ENCODE measurements at regions not wholly inside any gene's neighbourhood (a gene's known extent, or its start where the extent isn't known, plus 50 kb on each side); places are given as distances from the start of the nearest gene placed in this dataset.

DNA sequence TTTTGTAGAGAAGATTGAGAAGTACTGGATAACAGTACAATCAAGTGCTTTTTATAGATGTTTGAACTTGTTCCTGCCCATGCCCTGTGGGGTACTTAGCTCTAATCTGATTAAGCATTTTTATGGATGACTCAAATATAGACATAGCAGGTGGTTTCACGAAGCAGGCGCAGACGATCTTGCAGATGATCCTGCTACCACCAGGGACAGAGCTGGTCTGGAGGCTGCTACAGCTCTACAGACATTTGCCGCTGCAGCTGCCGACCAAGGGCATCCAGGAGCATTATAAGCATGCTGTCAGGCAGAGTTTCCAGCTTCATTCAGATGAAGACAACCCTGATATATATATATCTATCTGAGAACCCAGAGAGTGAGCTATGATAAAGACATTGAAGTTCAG lies 650.4 kb downstream of the NXPH1 start:
- no peaks in the 10 kb centered on the region for H3K23me2 ChIP-seq (ENCODE audit: insufficient read length, low read depth, low read length, poor library complexity, severe bottlenecking)
- no peak overlapping the region for H4K91ac ChIP-seq (ENCODE audit: insufficient read length, low read depth, low read length)
- DNase-seq = peak; percentile 28
- no peak overlapping the region for H2BK20ac ChIP-seq (ENCODE audit: low read depth, low read length, poor library complexity, severe bottlenecking)
- Mint-ChIP-seq H3K4me1 (0 out of 4 replicates have a peak, but pooled peaks cover 0 to 4% of the 10 kb centered on the region in 2 experiments), H3K36me3 (ENCODE audit: insufficient read depth in 1 of 3, low read depth in 3 of 3) (no peaks in the 10 kb centered on the region), H3K27me3 (ENCODE audit: low read depth) (no peaks in the 10 kb centered on the region; the same call in 1 of the 2 replicates), H3K9me3 (no peaks in the 10 kb centered on the region), H3K4me3 (no peak overlapping the region), H3K27ac (no peak overlapping the region)
- H3K27ac ChIP-seq (ENCODE audit: insufficient read length, low read depth, low read length) = no peak overlapping the region
- H3K9ac ChIP-seq (ENCODE audit: extremely low read depth, insufficient read length, low read length) = no peak overlapping the region
- H3K4me1 ChIP-seq (ENCODE audit: insufficient read depth, low read length) = no peaks in the 10 kb centered on the region
- WGBS (ENCODE audit: extremely low coverage, insufficient read length, low lambda C conversion rate) = no CpG with 5 or more reads among the region's 5 CpGs
- no peak overlapping the region for H3K4me2 ChIP-seq (ENCODE audit: insufficient read depth, insufficient read length, low read length)
- no peaks in the 10 kb centered on the region for H3K79me2 ChIP-seq (ENCODE audit: insufficient read depth, low read length)
- no peak overlapping the region for H3K18ac ChIP-seq (ENCODE audit: insufficient read length, low read depth, low read length)
- no peak overlapping the region for H3K14ac ChIP-seq (ENCODE audit: insufficient read depth, low read length)
- H4K5ac ChIP-seq (ENCODE audit: insufficient read length, low read depth, low read length) = no peak overlapping the region
- TF ChIP-seq, protein P1, sequence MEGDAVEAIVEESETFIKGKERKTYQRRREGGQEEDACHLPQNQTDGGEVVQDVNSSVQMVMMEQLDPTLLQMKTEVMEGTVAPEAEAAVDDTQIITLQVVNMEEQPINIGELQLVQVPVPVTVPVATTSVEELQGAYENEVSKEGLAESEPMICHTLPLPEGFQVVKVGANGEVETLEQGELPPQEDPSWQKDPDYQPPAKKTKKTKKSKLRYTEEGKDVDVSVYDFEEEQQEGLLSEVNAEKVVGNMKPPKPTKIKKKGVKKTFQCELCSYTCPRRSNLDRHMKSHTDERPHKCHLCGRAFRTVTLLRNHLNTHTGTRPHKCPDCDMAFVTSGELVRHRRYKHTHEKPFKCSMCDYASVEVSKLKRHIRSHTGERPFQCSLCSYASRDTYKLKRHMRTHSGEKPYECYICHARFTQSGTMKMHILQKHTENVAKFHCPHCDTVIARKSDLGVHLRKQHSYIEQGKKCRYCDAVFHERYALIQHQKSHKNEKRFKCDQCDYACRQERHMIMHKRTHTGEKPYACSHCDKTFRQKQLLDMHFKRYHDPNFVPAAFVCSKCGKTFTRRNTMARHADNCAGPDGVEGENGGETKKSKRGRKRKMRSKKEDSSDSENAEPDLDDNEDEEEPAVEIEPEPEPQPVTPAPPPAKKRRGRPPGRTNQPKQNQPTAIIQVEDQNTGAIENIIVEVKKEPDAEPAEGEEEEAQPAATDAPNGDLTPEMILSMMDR (conservative IDR thresholded peaks at IDR 0.05) = peak; percentile 21; the same call in 1 of the 3 replicates
- H3K4ac ChIP-seq (ENCODE audit: low read depth, low read length) = no peak overlapping the region
- H2BK120ac ChIP-seq (ENCODE audit: low read depth, low read length, poor library complexity, severe bottlenecking) = no peak overlapping the region
- no peak overlapping the region for H2BK5ac ChIP-seq (ENCODE audit: insufficient read length, low read length)
- no peaks in the 10 kb centered on the region for H3K79me1 ChIP-seq (ENCODE audit: insufficient read depth, low read depth, low read length, poor library complexity, severe bottlenecking)
- H3K27me3 ChIP-seq (ENCODE audit: insufficient read depth, low read length) = no peaks in the 10 kb centered on the region
- no peaks in the 10 kb centered on the region for H4K20me1 ChIP-seq (ENCODE audit: control insufficient read depth, insufficient read depth, insufficient read length)
- no peak overlapping the region for H2AFZ ChIP-seq (ENCODE audit: low read length)
- no peak overlapping the region for H2BK12ac ChIP-seq (ENCODE audit: insufficient read length, low read depth, low read length)
- H3T11ph ChIP-seq (ENCODE audit: low read length) = no peak overlapping the region
- no peak overlapping the region for H3K23ac ChIP-seq (ENCODE audit: insufficient read length, low read depth, low read length)
- no peak overlapping the region for H2BK15ac ChIP-seq (ENCODE audit: low read depth, low read length)
- H2AK5ac ChIP-seq (ENCODE audit: insufficient read length, low read length) = no peak overlapping the region
- H3K56ac ChIP-seq (ENCODE audit: insufficient read length, low read depth, low read length) = no peak overlapping the region
- no peaks in the 10 kb centered on the region for H3K9me3 ChIP-seq (ENCODE audit: control insufficient read depth, low read depth, low read length)
- H4K8ac ChIP-seq (replicated peaks; ENCODE audit: insufficient read length, low read depth, low read length) = no peak overlapping the region

All from H9 (cell line).